ENCODE measurements at regions not wholly inside any gene's neighbourhood (a gene's known extent, or its start where the extent isn't known, plus 50 kb on each side); places are given as distances from the start of the nearest gene placed in this dataset.

GRCh38 chr3:103810167-103810566 lies 1375.4 kb downstream of the ZPLD1 start:
- no peak overlapping the region for H3K9ac ChIP-seq
- H3K36me3 ChIP-seq: no peaks in the 10 kb centered on the region
- no peak overlapping the region for H3K4me3 Mint-ChIP-seq
- H3K4me1 ChIP-seq: no peaks in the 10 kb centered on the region
- H3K27ac Mint-ChIP-seq: no peak overlapping the region
- H3F3A ChIP-seq (ENCODE audit: low read depth): no peaks in the 10 kb centered on the region
- H2AFZ ChIP-seq (replicated peaks): no peak overlapping the region
- no peak overlapping the region for H3K4me2 ChIP-seq
- no peaks in the 10 kb centered on the region for H3K36me3 Mint-ChIP-seq
- no peak overlapping the region for H3K27ac ChIP-seq
- H3K79me2 ChIP-seq (ENCODE audit: low read depth): no peaks in the 10 kb centered on the region
- no peak for DNase-seq (ENCODE audit: low spot score)
- H3K27me3 Mint-ChIP-seq (ENCODE audit: insufficient read depth, low read depth): peaks cover 3% of the 10 kb centered on the region
- peaks cover 12% of the 10 kb centered on the region for H3K9me3 Mint-ChIP-seq
- no peaks in the 10 kb centered on the region for H3K27me3 ChIP-seq
- H3K9me3 ChIP-seq (ENCODE audit: low read depth): no peaks in the 10 kb centered on the region
- no peak overlapping the region for H3K4me3 ChIP-seq
- no peaks in the 10 kb centered on the region for H3K4me1 Mint-ChIP-seq
- no peak for TF ChIP-seq EZH2 (IDR thresholded peaks at IDR 0.05)
- TF ChIP-seq EZH2phosphoT487 (IDR thresholded peaks at IDR 0.05): no peak
- TF ChIP-seq CTCF (IDR thresholded peaks at IDR 0.05): no peak
- no peaks in the 10 kb centered on the region for H4K20me1 ChIP-seq (ENCODE audit: low read depth)

GRCh38 chr3:103813955-103814354 lies 1379.1 kb downstream of the ZPLD1 start:
- Histone ChIP-seq H3K4me2 (no peak overlapping the region), H4K20me1 (ENCODE audit: low read depth) (no peaks in the 10 kb centered on the region), H3K79me2 (ENCODE audit: low read depth) (no peaks in the 10 kb centered on the region), H2AFZ (replicated peaks) (no peak overlapping the region), H3K27ac (no peak overlapping the region), H3K9ac (no peak overlapping the region), H3F3A (ENCODE audit: low read depth) (peaks cover 3% of the 10 kb centered on the region), H3K4me1 (peaks cover 10% of the 10 kb centered on the region), H3K36me3 (no peaks in the 10 kb centered on the region), H3K9me3 (ENCODE audit: low read depth) (no peaks in the 10 kb centered on the region), H3K27me3 (no peaks in the 10 kb centered on the region), H3K4me3 (no peak overlapping the region)
- Mint-ChIP-seq H3K4me1 (peaks cover 7% of the 10 kb centered on the region), H3K4me3 (no peak overlapping the region), H3K27ac (no peak overlapping the region), H3K36me3 (no peaks in the 10 kb centered on the region), H3K27me3 (ENCODE audit: insufficient read depth, low read depth) (no peaks in the 10 kb centered on the region), H3K9me3 (peaks cover 9% of the 10 kb centered on the region)
- no peak for TF ChIP-seq CTCF (IDR thresholded peaks at IDR 0.05)
- TF ChIP-seq EZH2phosphoT487 (IDR thresholded peaks at IDR 0.05): no peak
- no peak for TF ChIP-seq EZH2 (IDR thresholded peaks at IDR 0.05)
- no peak for DNase-seq (ENCODE audit: low spot score)

GRCh38 chr3:103818398-103818797 lies 1383.6 kb downstream of the ZPLD1 start:
- no peaks in the 10 kb centered on the region for H3K9me3 ChIP-seq (ENCODE audit: low read depth)
- no peaks in the 10 kb centered on the region for H3K36me3 ChIP-seq
- Mint-ChIP-seq H3K4me3 (no peak overlapping the region), H3K27ac (no peak overlapping the region), H3K4me1 (peaks cover 9% of the 10 kb centered on the region), H3K9me3 (no peaks in the 10 kb centered on the region), H3K36me3 (no peaks in the 10 kb centered on the region), H3K27me3 (ENCODE audit: insufficient read depth, low read depth) (no peaks in the 10 kb centered on the region)
- H3K27ac ChIP-seq: peak overlapping the region; percentile 33
- H3F3A ChIP-seq (ENCODE audit: low read depth): peaks cover 9% of the 10 kb centered on the region
- H3K79me2 ChIP-seq (ENCODE audit: low read depth): no peaks in the 10 kb centered on the region
- H2AFZ ChIP-seq (replicated peaks): no peak overlapping the region
- H3K27me3 ChIP-seq: no peaks in the 10 kb centered on the region
- TF ChIP-seq EZH2 (IDR thresholded peaks at IDR 0.05) (no peak), CTCF (IDR thresholded peaks at IDR 0.05) (no peak), EZH2phosphoT487 (IDR thresholded peaks at IDR 0.05) (no peak)
- peak overlapping the region; percentile 59 for H3K4me2 ChIP-seq
- H3K4me3 ChIP-seq: no peak overlapping the region
- no peak overlapping the region for H3K9ac ChIP-seq
- H4K20me1 ChIP-seq (ENCODE audit: low read depth): no peaks in the 10 kb centered on the region
- H3K4me1 ChIP-seq: peaks cover 22% of the 10 kb centered on the region
- DNase-seq (ENCODE audit: low spot score): no peak

Measured in neural progenitor cell (in vitro differentiated cells).